IPS DF 6.9 (cell line): ENCODE measurements at regions not wholly inside any gene's neighbourhood (a gene's known extent, or its start where the extent isn't known, plus 50 kb on each side); places are given as distances from the start of the nearest gene placed in this dataset.

Experiments
- DNase-seq: peaks from one replicate; pipeline ENCODE4 v3.0.0-alpha.2; 2013; ENCODE audit warnings: low read depth, low spot score
- H3K27ac ChIP-seq: one replicate; pipeline ENCODE4 v1.5.1; 2013; ENCODE audit warnings: low read length, control low read depth
- H3K27me3 ChIP-seq: 2 replicates; pipeline ENCODE4 v1.6.1; 2013; ENCODE audit warnings: mild to moderate bottlenecking, low read length; ENCODE audit not compliant: control insufficient read depth, insufficient read depth
- H3K36me3 ChIP-seq: 2 replicates; pipeline ENCODE4 v1.6.1; 2013; ENCODE audit warnings: low read length; ENCODE audit not compliant: control insufficient read depth, insufficient read depth
- H3K4me1 ChIP-seq: 2 replicates; pipeline ENCODE4 v1.6.1; 2013; ENCODE audit warnings: low read length; ENCODE audit not compliant: control insufficient read depth, insufficient read depth
- H3K4me3 ChIP-seq: 2 replicates; pipeline ENCODE4 v1.5.1; 2013; ENCODE audit warnings: mild to moderate bottlenecking, low read length
- H3K9me3 ChIP-seq: 2 replicates; pipeline ENCODE4 v1.6.1; 2013; ENCODE audit warnings: low read length, inconsistent platforms; ENCODE audit not compliant: control insufficient read depth, insufficient read depth
- WGBS: extraction: QIAGEN DNeasy Blood & Tissue Kit; methylation state at CpG from one replicate; pipeline ENCODE4 v1.1.7; 2013; ENCODE audit warnings: mixed read lengths, missing lambda C conversion rate; ENCODE audit not compliant: insufficient read length, insufficient coverage; 5-methylcytosine and 5-hydroxymethylcytosine counted together

DNA sequence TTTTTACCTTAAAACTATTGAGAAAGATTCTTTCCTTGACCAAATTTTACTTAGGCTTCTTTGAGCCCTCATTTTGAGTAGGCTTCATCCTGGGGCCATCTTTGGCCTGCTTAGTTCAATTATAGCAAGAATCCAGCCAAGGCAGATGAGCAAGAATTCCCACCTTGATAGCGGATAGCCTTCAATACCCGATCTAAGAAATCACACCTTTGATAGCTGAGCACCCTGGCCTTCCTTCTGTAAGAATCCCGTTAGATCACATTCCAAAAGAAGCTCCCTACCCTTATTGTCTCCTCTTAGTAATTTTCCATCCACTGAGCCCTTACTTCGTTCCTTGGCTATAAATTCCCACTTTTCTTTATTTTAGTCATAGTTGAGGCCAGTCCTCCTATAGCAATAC lies 275.4 kb upstream of the ROBO1 start:
- no peak overlapping the region for H3K4me3 ChIP-seq
- DNase-seq = peak; percentile 1
- H3K27ac ChIP-seq = no peak overlapping the region
- no peaks in the 10 kb centered on the region for H3K9me3 ChIP-seq
- H3K4me1 ChIP-seq = peaks cover 2% of the 10 kb centered on the region; the same call in 1 of the 2 replicates
- no peaks in the 10 kb centered on the region for H3K27me3 ChIP-seq
- H3K36me3 ChIP-seq = no peaks in the 10 kb centered on the region
- no CpG with 5 or more reads among the region's 4 CpGs for WGBS

DNA sequence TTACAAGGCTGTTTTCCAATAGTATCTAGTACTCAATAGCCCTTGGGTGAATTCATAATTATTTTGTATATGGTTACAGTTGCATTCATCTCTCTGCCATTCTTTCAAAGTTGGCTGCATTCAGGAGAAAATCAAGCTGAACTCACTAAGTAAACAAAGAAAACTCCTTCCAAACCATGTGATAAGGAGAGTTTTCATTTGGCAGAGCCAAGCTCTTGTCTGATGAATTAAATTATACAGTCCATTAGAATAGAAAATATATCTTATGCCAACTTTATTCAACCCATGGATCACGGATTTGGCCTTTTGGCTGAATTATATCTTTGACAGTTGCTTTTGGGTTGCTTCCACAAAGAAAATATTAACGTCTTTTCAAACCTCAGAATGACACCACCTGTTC lies 272.3 kb upstream of the ROBO1 start:
- Histone ChIP-seq H3K9me3 (no peaks in the 10 kb centered on the region), H3K4me1 (peaks cover 2% of the 10 kb centered on the region; the same call in 1 of the 2 replicates), H3K27ac (no peak overlapping the region), H3K4me3 (no peak overlapping the region), H3K36me3 (no peaks in the 10 kb centered on the region), H3K27me3 (no peaks in the 10 kb centered on the region)
- DNase-seq = no peak
- WGBS = no CpG with 5 or more reads among the region's 2 CpGs

GRCh38 chr3:80036176-80036575 lies 268.4 kb upstream of the ROBO1 start:
- Histone ChIP-seq H3K4me3 (no peak overlapping the region), H3K36me3 (no peaks in the 10 kb centered on the region), H3K9me3 (no peaks in the 10 kb centered on the region), H3K27me3 (no peaks in the 10 kb centered on the region), H3K4me1 (no peaks in the 10 kb centered on the region), H3K27ac (no peak overlapping the region)
- DNase-seq = no peak

DNA sequence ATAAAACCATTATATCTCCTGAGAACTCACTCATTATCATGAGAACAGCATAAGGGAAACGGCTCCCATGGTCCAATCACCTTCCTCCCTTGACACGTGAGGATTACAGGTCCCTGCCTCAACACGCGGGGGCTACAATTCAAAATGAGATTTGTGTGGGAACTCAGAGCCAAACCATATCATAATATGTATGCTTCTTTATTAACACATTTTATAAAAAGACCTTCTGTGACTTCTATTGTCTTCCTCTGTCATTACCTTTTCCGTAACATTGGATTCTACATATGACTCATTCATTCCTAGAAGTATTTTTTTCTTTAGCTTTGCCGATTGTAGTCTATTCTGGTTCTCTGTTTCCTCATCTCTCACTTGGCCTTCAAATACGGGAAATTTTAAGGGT lies 267.2 kb upstream of the ROBO1 start:
- no peak overlapping the region for H3K4me3 ChIP-seq
- no CpG with 5 or more reads among the region's 7 CpGs for WGBS
- DNase-seq = no peak

GRCh38 chr3:80023010-80023409 lies 255.2 kb upstream of the ROBO1 start:
- no peaks in the 10 kb centered on the region for H3K9me3 ChIP-seq
- DNase-seq = no peak
- H3K27me3 ChIP-seq = no peaks in the 10 kb centered on the region
- no peaks in the 10 kb centered on the region for H3K4me1 ChIP-seq
- no peak overlapping the region for H3K27ac ChIP-seq
- no peaks in the 10 kb centered on the region for H3K36me3 ChIP-seq
- WGBS = no CpG with 5 or more reads among the region's 2 CpGs
- H3K4me3 ChIP-seq = no peak overlapping the region

More for the DNA sequence above, 267.2 kb upstream of the ROBO1 start:
- H3K9me3 ChIP-seq = no peaks in the 10 kb centered on the region
- H3K36me3 ChIP-seq = no peaks in the 10 kb centered on the region
- no peak overlapping the region for H3K27ac ChIP-seq
- no peaks in the 10 kb centered on the region for H3K27me3 ChIP-seq
- no peaks in the 10 kb centered on the region for H3K4me1 ChIP-seq

DNA sequence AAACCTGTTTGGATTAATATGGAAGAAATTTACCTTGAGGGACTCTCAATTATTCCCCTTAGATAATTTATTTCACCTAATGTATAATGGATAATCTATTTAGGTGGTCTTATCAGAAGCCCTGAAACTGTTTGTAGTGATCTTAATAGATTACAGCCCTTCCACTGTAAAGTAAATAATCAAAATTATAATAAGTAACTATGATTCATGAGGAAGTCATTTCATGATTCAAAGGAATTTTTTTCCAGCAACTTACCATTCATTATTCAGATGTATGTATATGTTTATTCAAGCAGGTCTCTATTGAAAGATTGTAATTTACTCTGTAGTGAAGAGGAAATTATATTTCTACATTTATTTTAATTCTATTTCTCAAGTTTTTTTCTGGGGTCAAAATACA lies 250.6 kb upstream of the ROBO1 start:
- Histone ChIP-seq H3K4me3 (no peak overlapping the region), H3K27me3 (no peaks in the 10 kb centered on the region), H3K36me3 (no peaks in the 10 kb centered on the region), H3K4me1 (no peaks in the 10 kb centered on the region), H3K27ac (no peak overlapping the region), H3K9me3 (no peaks in the 10 kb centered on the region)
- no peak for DNase-seq

DNA sequence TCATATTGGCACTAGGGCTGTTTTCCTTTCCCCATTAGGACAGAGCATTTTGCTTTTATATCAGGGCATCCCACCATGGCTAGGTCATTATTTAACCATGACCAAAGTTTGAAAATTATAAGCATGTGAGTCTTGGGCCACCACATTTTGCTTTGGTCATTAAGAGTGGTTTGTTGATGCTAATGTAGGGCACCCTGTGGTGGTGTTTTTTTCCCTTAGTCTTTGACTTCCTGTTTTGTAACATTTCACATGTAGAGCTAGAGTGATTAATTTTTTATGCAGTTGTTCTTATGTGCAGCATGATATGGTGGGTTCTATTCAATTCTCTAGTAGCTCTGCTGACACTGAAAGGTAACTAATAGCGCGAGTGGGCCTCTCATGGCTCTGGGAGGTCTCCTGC lies 249.6 kb upstream of the ROBO1 start:
- H3K9me3 ChIP-seq = no peaks in the 10 kb centered on the region
- H3K4me3 ChIP-seq = no peak overlapping the region
- H3K27ac ChIP-seq = no peak overlapping the region
- DNase-seq = no peak
- no peaks in the 10 kb centered on the region for H3K36me3 ChIP-seq
- H3K4me1 ChIP-seq = no peaks in the 10 kb centered on the region
- WGBS = no CpG with 5 or more reads among the region's 2 CpGs
- no peaks in the 10 kb centered on the region for H3K27me3 ChIP-seq

DNA sequence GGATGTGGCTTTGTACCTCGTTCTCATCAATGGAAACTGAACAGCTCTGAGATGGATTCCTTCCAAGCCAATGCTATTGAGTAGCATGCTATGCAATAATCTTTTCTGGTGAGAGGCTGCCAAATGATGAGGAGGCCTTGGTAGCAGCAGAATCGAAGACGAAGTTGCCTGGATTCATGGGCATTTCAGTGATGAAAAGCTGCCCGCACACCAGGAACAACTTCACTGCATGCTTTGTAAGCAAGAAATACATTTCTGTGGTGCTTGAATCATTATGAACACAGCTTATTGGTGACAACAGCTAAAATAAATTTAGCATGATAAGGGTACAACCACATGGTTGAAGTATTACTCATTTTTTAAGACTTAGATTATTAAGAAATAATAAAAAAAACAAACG lies 246.8 kb upstream of the ROBO1 start:
- no peak overlapping the region for H3K27ac ChIP-seq
- no CpG with 5 or more reads among the region's 5 CpGs for WGBS
- no peaks in the 10 kb centered on the region for H3K36me3 ChIP-seq
- no peak for DNase-seq
- H3K4me3 ChIP-seq = no peak overlapping the region
- no peaks in the 10 kb centered on the region for H3K9me3 ChIP-seq
- H3K27me3 ChIP-seq = no peaks in the 10 kb centered on the region
- no peaks in the 10 kb centered on the region for H3K4me1 ChIP-seq

- 100% methylated on average over 1 of the region's 2 CpGs for WGBS
- Histone ChIP-seq H3K36me3 (no peaks in the 10 kb centered on the region), H3K27ac (no peak overlapping the region)
Measured at GRCh38 chr3:80010021-80010571, 242.3 kb upstream of the ROBO1 start.

GRCh38 chr3:80007522-80007921 lies 239.7 kb upstream of the ROBO1 start:
- H3K27ac ChIP-seq = no peak overlapping the region
- no peaks in the 10 kb centered on the region for H3K27me3 ChIP-seq
- no peaks in the 10 kb centered on the region for H3K9me3 ChIP-seq
- no CpG with 5 or more reads among the region's 1 CpG for WGBS
- no peaks in the 10 kb centered on the region for H3K36me3 ChIP-seq
- no peak for DNase-seq
- no peaks in the 10 kb centered on the region; the same call in 1 of the 2 replicates for H3K4me1 ChIP-seq
- H3K4me3 ChIP-seq = no peak overlapping the region

More at GRCh38 chr3:80010021-80010571, 242.3 kb upstream of the ROBO1 start:
- Histone ChIP-seq H3K27me3 (no peaks in the 10 kb centered on the region), H3K9me3 (no peaks in the 10 kb centered on the region), H3K4me1 (no peaks in the 10 kb centered on the region; the same call in 1 of the 2 replicates), H3K4me3 (no peak overlapping the region)
- DNase-seq = no peak

DNA sequence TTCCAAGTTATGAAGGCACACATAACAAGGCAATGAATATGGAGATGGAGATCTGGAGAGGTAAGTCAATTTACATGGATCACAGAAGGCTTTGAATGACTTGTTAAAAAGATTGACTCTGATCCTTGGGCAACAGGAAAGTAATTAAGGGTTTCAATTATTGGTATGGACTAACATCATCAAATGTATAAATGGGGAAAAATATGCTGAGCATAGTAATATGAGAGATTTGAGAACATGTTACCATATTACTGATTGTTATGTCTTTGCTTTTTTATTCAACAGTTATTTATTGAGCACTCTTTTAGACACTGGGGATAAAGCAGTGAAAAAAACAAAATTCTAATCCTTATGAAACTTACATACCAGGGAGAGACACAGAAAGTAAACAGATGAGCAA lies 238.5 kb upstream of the ROBO1 start:
- H3K4me3 ChIP-seq = no peak overlapping the region
- H3K36me3 ChIP-seq = no peaks in the 10 kb centered on the region
- no peaks in the 10 kb centered on the region for H3K27me3 ChIP-seq
- no peaks in the 10 kb centered on the region; the same call in 1 of the 2 replicates for H3K4me1 ChIP-seq
- H3K27ac ChIP-seq = no peak overlapping the region
- no peak for DNase-seq
- H3K9me3 ChIP-seq = no peaks in the 10 kb centered on the region
